ENCODE measurements at regions not wholly inside any gene's neighbourhood (a gene's known extent, or its start where the extent isn't known, plus 50 kb on each side); places are given as distances from the start of the nearest gene placed in this dataset.
A peak's percentile ranks its signal among the peaks of the same experiment; 100 is the strongest.

DNA sequence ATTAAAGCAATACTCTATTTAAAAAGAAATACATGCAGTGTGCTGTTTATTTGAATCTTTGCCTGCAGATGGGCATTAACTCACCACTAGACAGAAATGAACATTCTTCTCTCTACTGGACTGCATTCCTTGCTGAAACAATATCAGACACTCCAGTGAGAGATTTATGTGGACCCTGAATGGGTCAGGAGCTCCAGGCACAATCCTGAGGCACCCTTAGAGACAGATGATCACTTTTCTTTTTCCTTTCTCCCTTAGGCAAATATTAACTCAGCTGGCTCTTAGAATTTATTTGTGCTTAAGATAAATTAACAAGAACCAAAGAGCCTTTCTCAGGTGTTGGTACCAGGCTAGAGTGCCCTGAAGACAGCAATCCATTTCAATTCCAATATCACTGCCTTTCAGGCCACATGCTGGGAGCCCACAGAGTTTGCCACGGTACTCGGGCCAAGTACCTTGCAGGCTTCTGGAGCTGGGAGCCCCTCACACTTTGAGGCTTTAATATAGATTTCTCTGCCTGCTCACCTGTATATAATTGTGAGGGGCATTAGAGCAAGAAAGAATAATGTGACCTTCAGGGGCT lies 173.0 kb downstream of the EMP1 start:
- DNase-seq (ENCODE audit: low read depth in 4 of 4, low spot score in 2 of 4), result peak in 1 of 4 donors; percentile 17

DNA sequence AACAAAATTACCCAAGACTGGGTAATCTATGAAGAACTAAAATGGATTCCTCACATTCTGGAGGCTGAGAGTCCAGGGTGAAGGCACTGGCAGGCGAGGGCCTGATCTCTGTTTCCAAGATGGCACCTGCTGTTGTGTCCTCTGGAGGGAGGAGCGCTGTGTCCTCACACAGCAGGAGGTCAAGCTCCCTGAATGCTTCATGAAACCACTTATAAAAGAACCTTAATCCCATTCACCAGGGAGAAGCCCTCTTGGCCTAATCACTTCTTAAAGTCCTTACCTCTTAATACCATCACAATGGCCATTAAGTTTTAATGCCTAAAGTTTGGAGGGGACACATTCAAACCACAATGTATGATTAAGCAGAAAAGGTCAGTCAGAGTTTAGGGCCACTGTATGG lies 172.4 kb downstream of the EMP1 start:
- no peak for DNase-seq (ENCODE audit: low read depth in 4 of 4, low spot score in 2 of 4)

DNA sequence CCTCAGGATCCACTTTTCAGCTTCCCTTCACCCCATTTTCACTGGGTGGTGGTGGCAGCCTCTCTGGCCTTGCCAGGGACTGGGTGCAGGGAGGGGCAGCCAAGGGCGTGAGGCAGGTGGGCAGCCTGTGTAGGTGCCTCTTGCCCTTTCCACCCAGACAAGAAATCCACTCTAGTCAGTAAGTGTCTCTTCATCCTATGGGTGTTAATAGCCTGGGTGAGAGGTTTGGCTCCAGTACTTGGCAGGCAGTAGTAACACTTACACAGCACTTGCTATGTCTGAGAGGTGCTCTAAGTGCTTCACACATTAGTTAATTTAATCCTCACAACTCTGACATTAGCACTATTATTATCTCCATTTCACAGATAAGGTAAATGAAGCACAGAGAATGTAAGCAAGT lies 171.9 kb downstream of the EMP1 start:
- DNase-seq (ENCODE audit: low read depth in 4 of 4, low spot score in 2 of 4), result no peak

DNA sequence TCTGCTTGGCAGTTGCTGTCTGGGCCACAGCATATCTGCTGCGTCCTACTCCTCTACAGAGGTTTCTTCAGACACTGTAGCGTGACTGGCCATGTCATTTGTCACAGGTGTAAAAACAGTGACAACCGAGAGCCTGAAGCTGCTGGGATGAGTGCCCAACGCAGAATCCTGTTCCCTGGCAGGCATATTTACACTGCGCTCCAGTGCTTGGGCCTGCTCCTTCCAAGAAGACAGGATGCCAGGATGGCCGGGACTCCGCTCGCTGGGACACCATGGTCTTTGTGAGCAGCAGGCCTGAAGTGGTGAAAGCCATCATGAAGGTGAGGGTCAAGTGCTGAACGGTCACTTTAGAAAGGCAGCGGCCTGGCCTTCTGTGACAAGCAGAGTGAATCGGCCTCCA lies 171.4 kb downstream of the EMP1 start:
- no peak for DNase-seq (ENCODE audit: low read depth in 4 of 4, low spot score in 2 of 4)

DNA sequence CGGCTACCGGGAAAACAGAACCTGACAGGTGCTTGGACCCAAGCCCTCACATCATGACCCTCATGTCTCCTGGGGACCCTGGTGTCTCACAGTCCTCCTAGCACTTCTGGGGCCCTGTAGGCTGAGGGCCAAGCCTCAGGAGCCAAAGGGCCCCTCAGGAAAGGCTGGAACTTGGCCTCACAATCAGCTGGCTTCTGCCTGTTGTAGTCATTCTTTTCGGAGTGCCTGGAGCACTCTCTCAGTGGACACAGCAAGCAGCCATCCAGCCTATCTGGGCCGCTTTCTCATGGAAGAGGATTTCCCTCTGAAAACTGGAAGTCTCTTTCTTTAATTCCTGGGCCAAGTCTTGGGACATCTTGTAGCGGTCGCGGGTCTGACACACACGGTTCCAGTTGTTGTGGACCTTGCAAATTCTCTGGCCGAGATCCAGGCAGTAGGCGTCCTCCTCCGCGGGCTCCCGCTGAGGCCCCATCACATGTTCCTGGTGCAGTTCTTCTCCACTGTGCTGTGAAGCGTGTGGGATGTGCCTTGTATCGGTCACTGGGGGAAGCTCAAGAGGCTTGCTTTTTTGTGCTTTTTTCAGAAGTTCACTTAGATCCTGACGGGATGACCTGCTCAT lies 169.3 kb downstream of the EMP1 start:
- DNase-seq (ENCODE audit: low read depth in 4 of 4, low spot score in 2 of 4), result no peak

DNA sequence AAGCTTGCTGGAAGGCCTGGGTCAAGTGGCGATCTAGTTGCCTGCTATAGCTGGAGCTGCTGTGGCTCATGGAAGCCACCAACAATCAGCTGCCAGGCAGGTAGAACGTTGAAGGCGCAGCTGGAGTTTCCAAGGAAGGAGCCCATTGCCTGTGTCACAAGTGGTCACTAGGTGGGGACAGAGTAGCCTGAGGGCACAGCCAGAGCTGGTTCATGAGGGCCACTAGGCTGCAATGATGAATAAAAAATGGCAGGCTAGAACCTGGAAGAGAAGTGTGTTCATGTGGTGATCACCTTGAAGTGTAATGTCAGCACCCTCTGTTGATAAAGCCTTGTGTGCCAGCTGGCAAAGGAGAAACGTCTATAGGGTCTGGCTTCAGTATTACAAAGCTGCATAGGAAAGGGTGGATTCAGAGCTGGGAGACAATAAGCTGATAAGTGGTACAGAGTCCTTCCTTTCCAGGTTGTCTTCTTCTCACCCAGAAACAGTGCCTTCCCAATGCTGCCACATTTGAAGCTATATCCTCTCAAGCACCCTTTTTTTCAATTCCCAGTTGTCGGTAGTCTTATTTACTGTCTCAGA lies 165.8 kb downstream of the EMP1 start:
- peak in 3 of 4 donors; percentile 9 to 10 (median 9) for DNase-seq (ENCODE audit: low read depth in 4 of 4, low spot score in 2 of 4)

DNA sequence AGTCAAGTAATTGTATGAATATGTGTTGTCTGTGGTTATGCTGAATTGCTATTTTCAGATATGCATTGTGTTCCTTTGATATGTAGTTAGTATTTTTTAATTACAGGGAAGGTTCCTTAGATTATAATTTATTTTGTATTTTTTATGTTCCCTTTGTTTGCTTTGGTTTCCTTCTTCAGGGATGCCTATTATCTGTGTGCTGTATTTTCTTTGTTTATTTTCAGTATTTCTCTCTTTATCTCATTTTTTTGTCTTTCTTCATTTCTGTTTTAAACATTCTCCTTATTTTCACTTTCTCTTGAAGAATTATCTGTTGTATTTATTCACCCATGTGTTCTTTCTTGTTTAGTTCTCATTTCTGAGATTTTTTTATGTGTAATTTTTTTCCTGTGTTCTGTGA lies 163.1 kb downstream of the EMP1 start:
- DNase-seq (ENCODE audit: low read depth in 4 of 4, low spot score in 2 of 4), result no peak

DNA sequence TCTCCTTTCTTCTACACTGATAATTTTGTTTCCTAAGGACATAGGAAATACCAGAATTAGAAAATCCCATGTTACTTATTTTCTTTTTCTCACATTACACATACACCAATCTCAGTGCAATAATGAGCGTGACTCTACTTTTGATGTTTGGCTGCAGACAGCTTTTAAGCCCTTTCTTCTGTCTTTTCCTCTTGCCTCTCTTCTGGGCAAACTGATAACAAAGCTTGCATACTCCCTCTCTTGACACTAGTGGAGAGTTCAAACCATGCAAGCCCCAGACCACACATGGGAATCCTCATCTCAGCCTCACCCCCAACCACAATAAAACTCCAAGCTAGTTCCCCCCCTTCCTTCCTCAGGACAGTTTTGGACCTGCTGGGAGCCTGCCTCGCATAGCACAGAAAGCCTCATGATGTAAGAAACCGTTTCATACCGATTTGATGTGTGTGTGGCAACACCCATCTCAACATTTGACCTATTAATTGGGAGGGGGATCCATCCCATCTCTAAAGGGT lies 161.9 kb downstream of the EMP1 start:
- no peak for DNase-seq (ENCODE audit: low read depth in 4 of 4, low spot score in 2 of 4)

DNA sequence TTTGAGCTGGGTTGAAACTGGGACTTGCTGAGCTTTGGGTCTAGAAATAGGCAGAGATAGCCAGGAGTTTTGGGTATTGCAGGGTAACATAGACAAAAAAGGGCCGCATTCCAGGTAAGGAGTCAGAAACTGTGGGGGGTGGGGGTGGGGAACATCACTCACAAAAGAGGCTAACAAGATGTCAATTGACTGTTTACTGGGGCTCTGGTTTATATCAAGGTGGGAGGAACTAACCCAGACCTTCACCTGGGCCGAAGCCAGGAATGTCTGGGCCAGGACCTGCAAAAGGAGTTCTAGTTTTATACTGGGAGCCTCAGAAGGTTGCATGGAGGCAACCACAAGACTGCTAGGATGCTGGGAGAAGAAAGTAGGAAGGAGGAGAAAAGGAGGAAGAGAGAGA lies 154.4 kb downstream of the EMP1 start:
- DNase-seq (ENCODE audit: low read depth in 4 of 4, low spot score in 2 of 4), result no peak

DNA sequence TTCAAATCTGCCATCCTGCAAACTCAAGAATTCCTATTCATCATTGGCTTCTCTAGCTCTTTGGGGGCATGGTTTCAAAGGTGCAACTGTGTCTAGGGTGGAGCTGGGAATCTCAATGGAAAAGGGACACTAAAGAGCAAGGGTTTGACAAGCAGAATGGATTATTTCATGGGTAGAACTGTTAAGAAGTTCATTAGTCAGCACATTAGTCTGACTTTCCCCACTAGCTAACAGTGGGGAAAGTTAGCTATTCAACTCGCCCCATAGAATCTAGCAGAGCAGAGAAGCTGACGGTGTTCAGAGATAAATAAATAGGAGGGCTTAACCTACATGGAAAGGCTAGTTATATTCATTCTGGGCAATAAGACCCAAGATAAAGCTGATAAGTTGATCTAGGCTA lies 153.9 kb downstream of the EMP1 start:
- DNase-seq (ENCODE audit: low read depth in 4 of 4, low spot score in 2 of 4), result no peak

DNA sequence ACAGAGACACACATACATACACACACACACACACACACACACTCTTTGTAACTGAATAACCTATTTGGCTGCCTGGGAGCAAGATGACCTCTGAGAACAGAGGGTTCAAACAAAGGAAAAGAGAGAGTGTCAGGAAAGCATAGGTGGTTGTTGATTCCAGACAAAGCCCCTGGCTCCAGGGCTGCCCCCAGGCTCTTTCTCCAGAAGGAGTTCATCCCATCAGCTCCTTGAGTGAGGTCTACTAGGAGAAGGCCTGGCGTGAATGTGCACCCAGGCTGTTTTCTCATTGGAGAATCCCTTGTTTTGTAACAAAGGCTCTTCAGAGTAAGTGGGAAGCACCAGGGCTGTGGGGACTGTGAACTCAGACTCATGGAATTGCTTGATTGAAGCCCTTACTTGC lies 151.9 kb downstream of the EMP1 start:
- no peak for DNase-seq (ENCODE audit: low read depth in 4 of 4, low spot score in 2 of 4)

DNA sequence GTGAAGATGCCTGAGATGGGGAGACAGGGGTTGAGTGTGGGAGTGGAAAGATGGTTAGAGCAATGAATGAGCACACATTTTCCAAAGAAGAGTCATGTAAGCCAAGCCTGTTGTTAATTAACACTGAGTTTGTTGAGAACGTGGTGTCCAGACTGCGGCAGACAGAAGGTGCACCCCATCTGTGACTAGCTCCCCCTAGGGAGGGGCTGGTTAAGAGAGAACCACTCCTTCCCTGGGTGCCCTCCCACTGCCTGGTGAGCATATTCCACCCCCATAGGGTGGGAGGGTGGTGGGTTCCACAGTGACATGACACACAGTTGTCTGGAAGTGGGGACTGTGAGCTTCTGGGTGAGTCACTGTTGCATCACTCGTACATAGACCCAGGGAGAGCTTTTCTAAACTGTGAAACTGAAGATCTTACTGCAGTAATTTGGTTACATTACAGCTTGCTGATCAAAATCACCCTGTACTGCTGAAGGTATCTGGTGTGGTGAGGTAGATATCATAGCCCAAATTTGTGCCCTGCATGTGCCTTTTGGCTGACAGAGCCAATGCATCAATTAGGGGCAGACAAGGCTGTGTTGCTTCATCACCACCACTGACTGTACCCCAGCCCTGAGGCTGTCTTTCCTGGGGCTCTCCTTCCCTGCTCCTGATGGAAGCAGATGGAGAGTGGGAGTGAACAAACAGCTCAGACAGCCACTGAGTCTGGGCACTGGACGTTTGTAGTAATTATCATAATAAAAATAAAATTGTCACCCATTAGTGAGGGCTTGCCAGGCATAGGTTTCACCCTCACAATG lies 150.9 kb downstream of the EMP1 start:
- no peak for DNase-seq (ENCODE audit: low read depth in 4 of 4, low spot score in 2 of 4)

DNA sequence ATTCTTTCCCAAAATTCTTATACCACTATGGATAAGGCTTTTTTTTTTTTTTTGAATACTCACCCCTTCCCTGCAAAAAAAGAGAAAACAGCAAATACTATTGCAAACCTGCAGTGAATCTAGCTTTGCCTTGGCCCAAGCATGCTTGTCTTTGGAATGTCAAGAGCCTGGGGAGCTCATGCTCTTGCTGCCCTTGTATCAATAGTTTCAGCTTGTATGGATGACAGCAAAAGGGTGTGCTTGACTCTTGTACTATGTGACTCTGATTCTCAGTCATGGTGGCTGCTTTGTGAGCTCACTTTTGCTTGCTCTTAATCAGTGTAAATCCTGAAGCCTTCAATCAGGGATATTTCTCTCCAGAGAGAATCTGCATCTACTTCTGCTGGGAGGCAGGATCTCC lies 149.2 kb downstream of the EMP1 start:
- no peak for DNase-seq (ENCODE audit: low read depth in 4 of 4, low spot score in 2 of 4)

DNA sequence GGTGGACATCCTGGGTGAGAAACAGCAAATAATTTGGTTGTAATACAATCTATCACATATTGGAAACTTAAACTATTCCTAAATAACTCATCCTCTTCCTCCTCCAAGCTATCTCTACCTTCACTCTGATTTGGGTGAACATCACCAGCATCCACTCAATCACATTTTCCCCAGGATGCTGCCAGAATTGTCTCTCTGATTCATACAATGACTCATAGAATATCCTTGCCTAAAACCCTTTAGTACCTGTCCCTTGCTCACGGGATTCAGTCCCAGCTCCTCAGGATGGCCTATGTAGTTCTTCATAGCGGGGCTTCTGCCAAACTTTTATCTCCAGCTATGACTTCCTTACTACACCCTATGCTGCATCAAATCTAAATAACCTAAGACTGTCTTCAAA lies 146.8 kb downstream of the EMP1 start:
- DNase-seq (ENCODE audit: low read depth in 4 of 4, low spot score in 2 of 4), result no peak

DNA sequence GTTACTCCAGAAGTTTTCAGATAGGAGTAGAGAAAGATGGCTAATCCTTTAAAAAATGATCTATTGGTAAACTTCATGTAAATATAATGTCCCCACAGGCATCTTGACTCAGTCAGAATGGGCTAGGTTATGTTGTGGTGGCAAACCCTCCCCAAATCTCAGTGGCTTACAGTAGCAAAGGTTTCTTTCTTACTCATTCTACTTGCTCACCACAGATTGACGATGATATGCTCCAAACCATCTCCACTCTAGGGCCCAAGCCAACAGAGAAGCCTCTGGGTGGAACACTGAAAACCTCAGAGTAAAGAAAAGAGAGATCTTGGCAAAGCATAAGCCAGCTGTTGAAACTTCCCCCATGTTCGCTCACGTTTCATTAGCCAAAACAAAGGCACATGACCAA lies 146.4 kb downstream of the EMP1 start:
- no peak for DNase-seq (ENCODE audit: low read depth in 4 of 4, low spot score in 2 of 4)

DNA sequence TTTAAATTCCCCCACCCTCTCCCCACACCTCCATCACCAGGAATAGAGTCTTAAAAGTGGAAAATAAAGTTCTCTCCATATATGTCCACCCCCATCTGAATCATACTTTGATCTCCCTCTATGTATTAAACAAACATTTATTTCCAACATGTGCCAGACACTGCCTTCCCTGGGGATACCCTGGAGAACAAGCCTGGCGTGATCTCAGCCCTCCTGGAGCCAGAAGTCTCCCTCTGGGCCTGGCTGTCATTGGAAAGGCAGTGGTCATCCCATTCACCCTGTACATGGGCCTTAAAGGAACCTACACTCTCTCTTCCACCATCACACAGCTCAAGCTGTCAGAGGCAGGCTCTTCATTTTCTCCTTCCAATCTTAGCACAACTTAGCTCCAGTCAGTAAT lies 143.6 kb downstream of the EMP1 start:
- no peak for DNase-seq (ENCODE audit: low read depth in 4 of 4, low spot score in 2 of 4)

DNA sequence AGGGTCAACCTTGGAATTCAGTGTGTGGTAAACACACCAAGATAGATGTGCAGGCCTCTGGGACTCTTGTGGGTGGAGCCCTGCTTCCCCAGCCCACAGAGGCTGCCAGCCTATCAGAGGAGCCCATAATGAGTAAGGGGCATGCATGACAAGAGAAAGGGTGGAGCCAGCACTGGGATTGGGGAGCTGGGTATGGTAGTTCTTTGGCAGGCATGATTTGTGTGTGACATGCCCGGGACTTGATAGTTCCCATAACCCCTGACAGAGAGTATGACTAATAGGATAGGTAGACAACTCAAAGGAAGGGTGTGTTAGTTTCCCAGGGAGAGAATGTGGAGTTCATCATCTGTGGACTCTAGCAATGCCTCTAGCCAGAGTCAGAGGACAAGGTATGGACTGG lies 143.0 kb downstream of the EMP1 start:
- DNase-seq (ENCODE audit: low read depth in 4 of 4, low spot score in 2 of 4), result no peak

DNA sequence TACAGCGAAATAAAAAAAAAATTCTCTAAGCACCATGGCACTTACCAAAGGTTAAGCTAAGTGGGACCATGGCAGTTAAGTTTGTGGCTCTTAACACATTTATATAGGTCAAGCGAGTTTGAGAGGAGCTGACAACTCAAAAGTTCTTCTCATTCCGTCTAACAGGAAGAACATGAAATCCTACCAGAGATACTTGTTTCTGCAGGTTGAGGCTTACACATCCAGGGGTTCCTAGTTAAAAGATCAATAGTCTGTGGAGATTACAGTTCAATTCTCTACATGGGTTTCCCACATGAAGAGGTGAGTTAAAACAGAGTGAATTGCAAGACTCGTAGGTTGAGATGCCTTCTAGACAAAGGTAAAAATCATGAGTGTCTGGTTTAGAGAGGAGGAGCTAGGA lies 142.6 kb downstream of the EMP1 start:
- DNase-seq (ENCODE audit: low read depth in 4 of 4, low spot score in 2 of 4), result no peak

DNA sequence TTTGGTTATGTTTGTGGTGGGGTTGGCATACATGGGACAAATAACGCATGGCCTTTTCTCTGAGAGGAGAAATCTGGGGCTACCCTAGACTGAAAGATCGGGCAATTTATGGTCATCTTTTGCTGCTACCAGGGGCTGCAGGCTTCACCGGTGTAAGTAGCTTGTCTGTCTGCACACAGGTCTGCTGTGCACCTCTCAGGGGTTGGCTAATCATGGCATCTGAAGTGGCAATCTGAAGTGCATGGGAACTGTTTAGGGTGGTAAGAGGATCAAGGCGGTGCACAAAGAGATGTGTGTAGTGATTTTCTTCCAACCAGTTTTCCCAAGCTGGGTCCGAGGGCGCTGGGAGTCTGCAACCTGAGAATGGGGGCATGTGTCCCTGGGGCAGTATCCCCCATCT lies 141.3 kb downstream of the EMP1 start:
- no peak for DNase-seq (ENCODE audit: low read depth in 4 of 4, low spot score in 2 of 4)

DNA sequence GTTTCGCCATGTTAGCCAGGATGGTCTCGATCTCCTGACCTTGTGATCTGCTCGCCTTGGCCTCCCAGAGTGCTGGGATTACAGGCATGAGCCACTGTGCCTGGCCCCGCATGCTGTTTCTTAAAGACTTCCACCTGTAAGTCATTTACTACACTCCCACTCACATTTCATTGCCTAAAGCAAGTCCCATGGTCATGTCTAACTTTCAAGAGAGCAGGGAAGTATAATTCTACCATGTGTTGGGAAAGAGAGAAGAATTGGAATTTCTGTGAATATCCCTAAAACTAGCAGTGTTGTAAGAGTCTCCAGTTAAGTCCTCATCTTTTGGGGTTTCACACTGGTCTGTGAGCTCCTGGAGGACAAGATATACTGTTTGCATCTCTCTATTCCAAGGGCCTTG lies 139.7 kb downstream of the EMP1 start:
- DNase-seq (ENCODE audit: low read depth in 4 of 4, low spot score in 2 of 4), result no peak

DNA sequence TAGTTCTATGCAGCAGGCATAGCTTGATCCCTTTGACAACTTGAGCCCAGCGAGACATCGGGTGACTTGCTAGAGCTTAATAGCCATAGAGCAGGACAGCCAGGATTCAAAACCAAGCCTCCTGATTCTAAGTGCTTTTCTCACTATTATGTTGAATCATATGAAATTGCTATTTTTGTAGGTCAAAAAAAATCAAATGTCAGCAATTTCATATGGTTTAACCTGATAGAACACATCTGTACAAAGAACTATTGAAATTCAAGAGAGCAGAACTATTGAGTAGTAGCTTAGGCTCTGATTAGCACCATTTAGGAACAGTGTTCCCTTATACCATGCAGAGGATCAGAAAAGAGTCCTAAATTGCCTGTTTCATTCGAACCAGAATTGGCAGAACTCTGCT lies 132.0 kb downstream of the EMP1 start:
- no peak for DNase-seq (ENCODE audit: low read depth in 4 of 4, low spot score in 2 of 4)

DNA sequence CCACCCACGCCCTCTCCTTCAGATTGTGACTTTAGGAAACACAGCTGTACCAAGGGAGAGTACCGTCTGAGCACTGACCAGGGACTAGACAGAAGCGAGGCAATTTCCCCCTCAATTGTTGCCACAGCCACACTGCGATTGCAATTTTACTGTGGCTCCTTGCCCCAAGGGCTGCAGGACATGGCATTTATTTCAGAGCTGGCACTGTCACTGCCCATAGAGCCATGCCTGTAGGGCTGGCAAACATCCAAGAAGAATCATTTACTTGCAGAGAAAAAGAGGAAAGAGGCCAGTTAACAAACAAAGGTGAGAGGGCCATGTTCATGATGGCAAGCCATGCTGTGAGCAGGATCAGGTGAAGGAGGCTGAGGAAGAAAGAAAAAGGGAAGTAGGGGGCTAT lies 129.6 kb downstream of the EMP1 start:
- no peak for DNase-seq (ENCODE audit: low read depth in 4 of 4, low spot score in 2 of 4)

All from left renal cortex interstitium (tissue), 4 donors.